Skin of body (tissue), 1 donor: ENCODE measurements at regions not wholly inside any gene's neighbourhood (a gene's known extent, or its start where the extent isn't known, plus 50 kb on each side); places are given as distances from the start of the nearest gene placed in this dataset.
"Not testable (repeated sequence)": the region's sequence is repeated elsewhere in the genome, so short reads cannot be mapped to it uniquely, and the experiment has no call there.

Experiments used
- DNase-seq: peaks from one replicate; lab custom pipeline; 2025; lab: John Stamatoyannopoulos, UW

- DNase-seq: no peak
Observed at GRCh38 chr16:5252791-5253190, 155.2 kb upstream of the EEF2KMT start.

GRCh38 chr16:5247403-5247802 lies 149.8 kb upstream of the EEF2KMT start:
- DNase-seq: not testable (repeated sequence)

- DNase-seq: not testable (repeated sequence)
Observed at GRCh38 chr16:5240278-5240626, 142.7 kb upstream of the EEF2KMT start.

- DNase-seq: not testable (repeated sequence)
Observed at GRCh38 chr16:5239472-5240277, 142.1 kb upstream of the EEF2KMT start.

GRCh38 chr16:5235119-5235518 lies 137.5 kb upstream of the EEF2KMT start:
- no peak for DNase-seq

GRCh38 chr16:5234295-5235050 lies 136.9 kb upstream of the EEF2KMT start:
- DNase-seq: no peak

GRCh38 chr16:5231246-5231759 lies 133.7 kb upstream of the EEF2KMT start:
- no peak for DNase-seq

GRCh38 chr16:5228369-5228768 lies 130.8 kb upstream of the EEF2KMT start:
- DNase-seq: no peak

- DNase-seq: no peak
Observed at GRCh38 chr16:5225931-5226655, 128.5 kb upstream of the EEF2KMT start.

GRCh38 chr16:5222761-5223160 lies 125.2 kb upstream of the EEF2KMT start:
- DNase-seq: no peak

- not testable (repeated sequence) for DNase-seq
Observed at GRCh38 chr16:5221831-5222230, 124.2 kb upstream of the EEF2KMT start.

GRCh38 chr16:5220705-5221104 lies 123.1 kb upstream of the EEF2KMT start:
- DNase-seq: no peak

- no peak for DNase-seq
Observed at GRCh38 chr16:5216441-5217080, 119.0 kb upstream of the EEF2KMT start.

- DNase-seq: no peak
Observed at GRCh38 chr16:5215901-5216300, 118.3 kb upstream of the EEF2KMT start.

GRCh38 chr16:5214466-5214865 lies 116.9 kb upstream of the EEF2KMT start:
- no peak for DNase-seq

- DNase-seq: not testable (repeated sequence)
Observed at GRCh38 chr16:5212501-5212900, 114.9 kb upstream of the EEF2KMT start.

GRCh38 chr16:5207862-5208498 lies 110.4 kb upstream of the EEF2KMT start:
- not testable (repeated sequence) for DNase-seq

GRCh38 chr16:5207001-5207523 lies 109.5 kb upstream of the EEF2KMT start:
- no peak for DNase-seq

GRCh38 chr16:5206331-5206990 lies 108.9 kb upstream of the EEF2KMT start:
- DNase-seq: no peak
